Breast epithelium (tissue), 3 donors: ENCODE measurements at regions not wholly inside any gene's neighbourhood (a gene's known extent, or its start where the extent isn't known, plus 50 kb on each side); places are given as distances from the start of the nearest gene placed in this dataset.

Source experiments
- POLR2A ChIP-seq: fragments of 450-650 bp; IDR thresholded peaks from one replicate; pipeline ENCODE4 v1.6.1; 2016; ENCODE audit warnings: antibody characterized with exemption, mild to moderate bottlenecking, moderate library complexity
- POLR2AphosphoS5 ChIP-seq, 3 donors: sonication (generic); formaldehyde crosslinking; IDR thresholded peaks; one replicate each; pipeline ENCODE4 v1.6.1; 2017; ENCODE audit warnings: antibody characterized with exemption in 3 of 3
- TF ChIP-seq, protein P1 (sequence below), 3 donors: fragments of 450-650 bp; IDR thresholded peaks; one replicate each; pipeline ENCODE4 v1.5.1; 2016 to 2017; ENCODE audit warnings: antibody characterized with exemption in 3 of 3, mild to moderate bottlenecking in 3 of 3, moderate library complexity in 3 of 3

GRCh38 chr9:78097541-78097940, 65.9 kb upstream of the GNAQ start:
- TF ChIP-seq, protein P1, sequence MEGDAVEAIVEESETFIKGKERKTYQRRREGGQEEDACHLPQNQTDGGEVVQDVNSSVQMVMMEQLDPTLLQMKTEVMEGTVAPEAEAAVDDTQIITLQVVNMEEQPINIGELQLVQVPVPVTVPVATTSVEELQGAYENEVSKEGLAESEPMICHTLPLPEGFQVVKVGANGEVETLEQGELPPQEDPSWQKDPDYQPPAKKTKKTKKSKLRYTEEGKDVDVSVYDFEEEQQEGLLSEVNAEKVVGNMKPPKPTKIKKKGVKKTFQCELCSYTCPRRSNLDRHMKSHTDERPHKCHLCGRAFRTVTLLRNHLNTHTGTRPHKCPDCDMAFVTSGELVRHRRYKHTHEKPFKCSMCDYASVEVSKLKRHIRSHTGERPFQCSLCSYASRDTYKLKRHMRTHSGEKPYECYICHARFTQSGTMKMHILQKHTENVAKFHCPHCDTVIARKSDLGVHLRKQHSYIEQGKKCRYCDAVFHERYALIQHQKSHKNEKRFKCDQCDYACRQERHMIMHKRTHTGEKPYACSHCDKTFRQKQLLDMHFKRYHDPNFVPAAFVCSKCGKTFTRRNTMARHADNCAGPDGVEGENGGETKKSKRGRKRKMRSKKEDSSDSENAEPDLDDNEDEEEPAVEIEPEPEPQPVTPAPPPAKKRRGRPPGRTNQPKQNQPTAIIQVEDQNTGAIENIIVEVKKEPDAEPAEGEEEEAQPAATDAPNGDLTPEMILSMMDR (IDR thresholded peaks at IDR 0.05): no peak
- TF ChIP-seq POLR2A (no peak), POLR2AphosphoS5 (IDR thresholded peaks at IDR 0.05) (no peak)
